Neural progenitor cell (in vitro differentiated cells): ENCODE measurements at regions not wholly inside any gene's neighbourhood (a gene's known extent, or its start where the extent isn't known, plus 50 kb on each side); places are given as distances from the start of the nearest gene placed in this dataset.

ENCODE experiments used
- CTCF ChIP-seq: fragments of 200-600 bp; sonication (generic); IDR thresholded peaks from 2 replicates; pipeline ENCODE4 v1.5.1; 2017; ENCODE audit warnings: antibody characterized with exemption, mild to moderate bottlenecking
- EZH2phosphoT487 ChIP-seq: fragments of 200-600 bp; sonication (generic); IDR thresholded peaks from 2 replicates; pipeline ENCODE4 v1.6.1; 2017; ENCODE audit warnings: antibody characterized with exemption

DNA sequence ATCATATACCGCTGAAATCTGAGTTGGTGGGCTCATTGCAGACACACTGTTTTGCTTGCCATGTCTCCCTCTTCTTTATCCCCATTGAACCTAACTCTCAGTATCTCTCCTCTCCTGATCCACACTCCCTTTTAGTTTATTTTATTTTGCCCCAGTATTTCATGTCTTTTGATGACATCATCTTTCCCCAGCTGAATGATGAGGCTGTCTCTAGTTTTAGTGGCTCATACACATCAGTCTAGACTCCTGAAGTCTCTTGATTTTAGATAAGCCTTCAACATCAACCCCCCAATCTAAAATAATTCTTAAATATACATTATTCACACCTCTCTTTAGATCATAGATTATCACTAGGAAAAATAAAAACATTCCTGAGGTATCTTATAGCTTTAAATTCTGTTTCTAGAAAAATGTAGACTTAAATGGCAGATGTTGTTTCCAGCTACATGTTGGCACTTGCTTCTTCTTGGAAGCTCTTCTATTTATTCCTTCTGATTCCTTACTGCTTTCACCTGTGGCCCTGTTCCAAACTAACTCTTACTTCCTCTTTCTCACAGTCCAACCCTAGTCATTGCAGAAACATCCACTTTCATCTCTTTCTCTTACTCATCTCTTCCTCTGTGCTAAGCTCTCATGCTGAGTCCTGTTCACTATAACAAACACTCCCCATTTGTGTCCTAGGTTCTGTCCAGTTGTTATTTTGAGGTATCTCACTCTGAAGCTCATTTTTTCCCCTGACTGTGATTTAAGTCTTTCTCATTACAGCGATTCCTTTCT, 191.9 kb upstream of the SLC35B3 start:
- TF ChIP-seq CTCF (no peak), EZH2phosphoT487 (no peak)
